ENCODE measurements at regions not wholly inside any gene's neighbourhood (a gene's known extent, or its start where the extent isn't known, plus 50 kb on each side); places are given as distances from the start of the nearest gene placed in this dataset.

- no peak for DNase-seq
Observed at GRCh38 chr22:34160141-34160783, 240.0 kb upstream of the LARGE1 start.

- DNase-seq: no peak
Observed at GRCh38 chr22:34161431-34162123, 241.3 kb upstream of the LARGE1 start.

DNA sequence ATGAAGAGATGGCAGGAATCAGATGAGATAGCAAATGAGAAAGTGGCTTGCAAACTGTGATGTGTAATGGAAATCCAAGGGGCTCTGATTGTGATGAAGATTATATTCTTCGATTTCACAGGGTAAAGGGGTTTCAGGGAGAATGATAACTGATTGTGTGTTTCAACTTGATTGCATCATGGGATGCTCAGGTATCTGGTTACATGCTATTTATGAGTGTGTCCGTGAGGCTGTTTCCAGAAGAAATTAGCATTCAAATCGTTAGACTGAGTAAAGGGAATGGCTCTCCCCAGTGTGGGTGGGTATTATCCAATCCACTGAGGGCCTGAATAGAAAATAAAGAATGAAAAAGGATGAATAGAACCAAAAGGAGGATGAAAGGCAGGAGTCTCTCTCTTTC is 278.7 kb upstream of the LARGE1 start:
- no peak for DNase-seq

GRCh38 chr22:34210301-34210700 is 290.0 kb upstream of the LARGE1 start:
- no peak for DNase-seq

DNA sequence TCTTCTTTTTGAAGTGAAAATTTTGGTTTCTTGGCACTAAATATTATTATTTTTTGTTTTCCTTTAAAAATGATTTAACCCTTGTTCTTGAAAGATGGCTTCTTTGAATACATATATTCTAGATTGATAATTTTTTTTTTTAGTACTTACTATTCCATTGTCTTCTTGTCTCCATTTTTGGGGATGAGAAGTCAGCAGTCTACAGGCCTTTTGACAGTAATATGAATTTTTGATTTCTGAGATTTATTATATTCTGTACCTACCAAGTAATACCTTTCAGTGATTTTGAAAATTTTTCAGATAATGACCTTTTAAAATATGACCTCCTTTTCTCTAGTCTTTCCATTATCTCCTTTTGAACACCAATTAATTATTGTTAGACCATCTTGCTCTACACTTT is 294.1 kb upstream of the LARGE1 start:
- DNase-seq: no peak

GRCh38 chr22:34225278-34225677 is 305.0 kb upstream of the LARGE1 start:
- DNase-seq: no peak

GRCh38 chr22:34236527-34236926 is 316.3 kb upstream of the LARGE1 start:
- DNase-seq: no peak

- no peak for DNase-seq
Observed at GRCh38 chr22:34239421-34239820, 319.1 kb upstream of the LARGE1 start.

- no peak for DNase-seq
Observed at GRCh38 chr22:34243023-34243422, 322.7 kb upstream of the LARGE1 start.

- no peak for DNase-seq
Observed at GRCh38 chr22:34255042-34255441, 334.8 kb upstream of the LARGE1 start.

GRCh38 chr22:34278121-34278520 is 357.8 kb upstream of the LARGE1 start:
- no peak for DNase-seq

- no peak for DNase-seq
Observed at GRCh38 chr22:34281738-34282137, 361.5 kb upstream of the LARGE1 start.

- no peak for DNase-seq
Observed at GRCh38 chr22:34283844-34284243, 363.6 kb upstream of the LARGE1 start.

- DNase-seq: no peak
Observed at GRCh38 chr22:34293324-34293723, 373.0 kb upstream of the LARGE1 start.

GRCh38 chr22:34294476-34294875 is 374.2 kb upstream of the LARGE1 start:
- no peak for DNase-seq

- DNase-seq: no peak
Observed at GRCh38 chr22:34294986-34295385, 374.7 kb upstream of the LARGE1 start.

- no peak for DNase-seq
Observed at GRCh38 chr22:34296461-34296860, 376.2 kb upstream of the LARGE1 start.

- DNase-seq: no peak
Observed at GRCh38 chr22:34297536-34298120, 377.4 kb upstream of the LARGE1 start.

GRCh38 chr22:34299496-34299895 is 379.2 kb upstream of the LARGE1 start:
- DNase-seq: no peak

GRCh38 chr22:34301569-34301968 is 381.3 kb upstream of the LARGE1 start:
- DNase-seq: no peak

DNA sequence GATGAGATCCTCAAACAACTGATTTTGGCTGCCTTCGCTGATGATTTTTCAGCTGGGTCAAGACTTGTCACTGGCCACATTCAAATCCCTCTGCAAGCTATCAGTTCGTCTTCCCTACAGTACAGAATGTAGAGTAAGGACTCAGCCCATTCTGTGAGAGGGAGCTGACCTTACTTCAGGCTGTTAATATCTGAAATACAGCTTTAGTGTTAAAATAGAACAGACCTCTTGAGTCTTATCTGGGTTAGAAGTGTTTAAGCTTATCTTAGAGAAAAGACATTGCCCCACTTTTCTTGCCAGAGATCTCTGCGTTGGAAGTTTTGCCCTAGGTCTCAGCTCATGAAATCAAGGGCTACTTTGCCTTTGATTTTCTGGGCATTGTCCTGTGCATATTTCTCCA is 383.4 kb upstream of the LARGE1 start:
- no peak for DNase-seq

GRCh38 chr22:34306361-34306760 is 386.1 kb upstream of the LARGE1 start:
- no peak for DNase-seq

DNA sequence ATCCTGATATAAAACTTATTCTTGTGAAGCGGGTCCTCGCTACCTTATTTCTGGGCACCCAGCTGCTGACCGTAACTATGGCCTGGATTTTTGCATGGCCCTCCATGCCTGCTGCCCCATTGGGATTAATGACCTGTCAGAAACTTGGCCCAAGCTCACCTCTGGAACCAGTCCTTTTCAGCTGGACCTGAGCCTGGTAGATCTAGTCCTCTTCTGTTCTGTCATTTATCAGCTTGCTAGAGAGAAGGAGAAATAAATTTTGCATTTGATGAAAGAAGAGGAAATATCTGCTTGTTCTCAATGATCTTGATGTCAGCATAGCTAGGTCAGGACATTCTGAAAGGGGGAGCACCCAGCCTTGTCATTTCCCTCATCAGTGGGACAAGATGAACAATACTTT is 387.8 kb upstream of the LARGE1 start:
- DNase-seq: no peak

DNA sequence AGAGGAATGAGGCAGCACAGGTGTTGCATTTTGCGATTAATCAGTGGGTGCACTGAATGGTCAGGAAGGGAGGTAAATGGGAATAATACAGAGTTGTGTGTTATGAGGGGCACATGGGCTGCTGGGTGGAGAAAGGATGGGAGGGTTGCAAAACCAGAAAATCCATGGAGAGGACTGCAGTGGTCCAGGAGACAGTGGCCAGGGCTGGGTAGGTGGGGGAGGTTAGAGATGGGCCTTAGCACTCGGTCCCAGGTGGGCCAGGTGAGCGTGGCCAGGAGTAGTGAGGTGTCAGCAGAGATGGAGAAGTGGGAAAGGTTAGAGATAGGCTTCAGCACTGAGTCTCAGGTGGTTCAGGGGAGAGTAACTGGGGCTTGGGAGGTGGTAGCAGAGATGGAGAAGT is 399.1 kb upstream of the LARGE1 start:
- DNase-seq: no peak
